SHP77 (cell line): ENCODE measurements at regions not wholly inside any gene's neighbourhood (a gene's known extent, or its start where the extent isn't known, plus 50 kb on each side); places are given as distances from the start of the nearest gene placed in this dataset.
"Not testable (repeated sequence)": the region's sequence is repeated elsewhere in the genome, so short reads cannot be mapped to it uniquely, and the experiment has no call there.

Experiments
- DNase-seq, 2 experiments: peaks; one replicate each; lab custom pipeline; 2025; lab: John Stamatoyannopoulos, UW

DNA sequence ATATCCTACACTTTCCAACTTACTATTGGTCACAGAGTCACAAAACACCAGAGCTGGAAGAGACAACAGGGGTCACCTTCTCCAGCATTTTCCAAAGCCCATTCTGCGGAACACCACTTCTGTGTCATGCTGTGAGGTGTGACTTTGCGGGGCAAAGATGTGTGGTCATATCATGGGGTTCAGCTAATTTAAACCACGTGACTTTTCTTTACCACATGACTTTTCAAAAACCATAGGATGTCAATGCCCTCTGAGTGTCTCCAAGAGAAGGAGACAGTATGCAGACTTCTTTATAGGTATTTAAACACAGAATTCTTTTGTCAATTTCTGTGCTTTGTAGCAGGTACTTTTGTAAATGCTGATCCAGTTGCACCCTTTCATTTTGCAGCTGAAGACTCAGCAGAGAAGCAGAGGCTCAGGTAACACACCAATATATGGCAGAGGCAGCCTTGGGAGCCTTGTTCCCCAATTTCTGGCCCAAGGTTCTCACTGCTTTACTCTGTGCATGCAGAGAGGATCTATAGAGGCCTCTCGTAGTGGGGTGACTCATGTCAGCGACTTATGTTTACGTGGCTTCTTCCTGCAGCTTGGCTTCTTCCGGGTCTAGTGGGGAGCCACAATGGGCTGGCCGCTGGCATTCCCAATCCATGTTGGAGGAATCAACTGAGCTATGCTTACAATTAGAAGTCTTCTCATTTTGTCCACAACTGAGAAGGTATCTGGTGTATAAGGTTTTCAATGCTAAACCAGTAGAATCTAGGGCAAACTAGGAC lies 104.0 kb upstream of the RHOBTB1 start:
- DNase-seq = no peak

DNA sequence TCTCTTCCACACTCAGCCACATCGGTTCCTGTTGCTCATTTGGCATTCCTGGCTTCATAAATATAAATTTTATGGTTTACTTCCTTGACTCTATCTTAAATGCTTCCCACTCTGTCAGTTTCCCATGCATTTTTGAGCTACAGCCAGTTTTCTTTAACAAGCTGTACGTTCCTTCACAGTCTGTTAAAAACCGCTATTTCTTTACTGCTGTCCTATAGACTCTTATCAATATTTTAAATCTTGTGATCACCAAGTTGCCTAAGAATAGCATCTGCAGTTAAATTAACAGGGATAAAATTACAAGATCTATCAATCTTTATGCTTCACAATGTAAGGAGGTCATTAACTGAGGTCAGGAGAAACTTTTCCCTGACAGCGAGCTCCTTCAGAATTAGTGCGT lies 103.1 kb upstream of the RHOBTB1 start:
- no peak for DNase-seq

DNA sequence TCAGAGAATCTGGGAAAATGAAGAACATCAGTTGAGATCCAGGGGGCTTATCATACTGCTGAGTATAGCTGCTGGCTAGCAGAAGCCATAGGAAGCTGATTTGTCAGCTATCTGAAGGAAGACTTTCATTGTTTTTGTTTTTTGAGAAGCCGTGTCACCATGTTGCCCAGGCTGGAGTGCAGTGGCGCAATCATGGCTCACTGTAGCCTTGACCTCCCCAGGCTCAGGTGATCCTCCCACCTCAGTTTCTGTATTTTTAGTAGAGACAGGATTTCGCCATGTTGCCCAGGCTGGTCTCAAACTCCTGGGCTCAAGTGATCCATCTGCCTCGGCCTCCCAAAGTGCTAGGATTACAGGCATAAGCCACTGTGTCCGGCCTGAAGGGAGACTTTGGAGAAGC lies 101.5 kb upstream of the RHOBTB1 start:
- not testable (repeated sequence) for DNase-seq

DNA sequence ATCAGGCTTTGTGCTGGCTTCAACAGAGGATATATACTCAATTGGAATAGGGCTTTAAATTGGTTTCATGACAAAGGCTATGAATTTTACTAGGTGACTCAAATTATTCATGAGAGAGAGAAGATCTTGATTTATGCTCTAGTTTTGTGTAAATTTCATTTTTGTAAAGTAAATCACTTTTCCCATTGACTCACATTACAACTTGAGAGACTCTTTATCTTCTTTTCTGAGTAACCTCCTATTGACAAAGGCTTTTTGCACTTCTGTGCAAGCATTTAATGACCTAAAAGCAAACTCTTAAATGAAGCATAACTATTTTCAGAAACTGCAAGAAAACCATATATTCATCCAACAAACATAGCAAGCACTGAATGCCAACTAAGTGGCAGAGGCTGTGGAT lies 98.5 kb upstream of the RHOBTB1 start:
- no peak for DNase-seq

GRCh38 chr10:61040399-61041016 lies 96.5 kb upstream of the RHOBTB1 start:
- DNase-seq = no peak

DNA sequence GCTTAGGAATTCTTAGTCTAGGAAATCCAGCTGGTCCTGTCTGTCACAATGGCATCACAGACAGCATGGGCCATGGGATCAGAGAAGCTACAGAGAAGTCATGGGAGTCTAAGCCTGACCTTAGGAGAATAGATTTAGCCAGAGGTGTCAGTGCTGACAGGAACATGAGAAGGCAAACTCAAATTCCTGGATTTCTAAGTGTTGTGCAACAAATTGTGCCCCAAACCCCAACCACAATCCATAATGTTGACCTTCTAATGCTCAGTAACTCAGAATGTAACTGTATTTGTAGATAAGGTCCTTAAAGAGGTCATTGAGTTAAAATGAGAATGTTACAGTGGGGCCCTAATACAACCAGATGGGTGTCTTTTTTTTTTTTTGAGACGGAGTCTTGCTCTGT lies 95.9 kb upstream of the RHOBTB1 start:
- no peak for DNase-seq

- not testable (repeated sequence) for DNase-seq
These were observed 93.4 kb upstream of the RHOBTB1 start for GRCh38 chr10:61037261-61037830.

DNA sequence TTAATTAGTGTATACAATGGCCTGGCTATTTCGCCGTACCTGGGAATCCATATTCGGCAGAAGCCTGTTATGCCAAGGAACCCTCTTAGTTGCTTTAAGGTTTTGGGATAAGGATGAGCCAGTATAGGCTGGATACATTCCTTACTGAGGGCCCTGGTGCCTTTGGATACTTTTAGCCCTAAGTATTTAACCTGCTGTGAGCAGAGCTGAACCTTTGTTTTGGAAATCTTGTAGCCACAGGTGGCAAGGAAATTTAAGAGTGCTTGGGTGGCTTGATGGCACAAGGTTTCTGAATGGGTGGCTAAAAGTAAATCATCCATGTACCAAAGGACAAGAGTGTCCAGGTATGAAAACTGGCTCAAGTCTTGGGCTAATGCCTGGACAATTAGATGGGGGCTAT lies 92.2 kb upstream of the RHOBTB1 start:
- DNase-seq = not testable (repeated sequence)

DNA sequence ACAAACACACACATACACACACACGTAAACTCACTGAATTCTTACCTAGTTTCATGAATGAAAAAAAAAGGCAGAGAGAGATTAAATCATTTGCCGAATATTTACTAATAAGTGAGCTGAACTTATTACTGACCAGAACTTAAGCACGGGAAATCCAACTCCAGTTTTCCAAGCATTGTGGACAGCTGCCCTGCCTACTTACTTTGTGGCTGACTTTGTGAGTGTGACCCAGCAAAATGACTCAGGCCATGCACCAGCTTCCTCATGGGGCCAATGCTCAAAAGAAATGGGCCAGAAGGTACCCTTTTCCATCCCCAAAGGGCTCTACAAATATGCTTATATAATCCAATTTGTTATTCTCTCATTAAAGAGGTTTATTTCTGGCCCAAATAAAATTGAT lies 87.4 kb upstream of the RHOBTB1 start:
- DNase-seq = no peak

GRCh38 chr10:61029411-61029810 lies 85.4 kb upstream of the RHOBTB1 start:
- DNase-seq = no peak

DNA sequence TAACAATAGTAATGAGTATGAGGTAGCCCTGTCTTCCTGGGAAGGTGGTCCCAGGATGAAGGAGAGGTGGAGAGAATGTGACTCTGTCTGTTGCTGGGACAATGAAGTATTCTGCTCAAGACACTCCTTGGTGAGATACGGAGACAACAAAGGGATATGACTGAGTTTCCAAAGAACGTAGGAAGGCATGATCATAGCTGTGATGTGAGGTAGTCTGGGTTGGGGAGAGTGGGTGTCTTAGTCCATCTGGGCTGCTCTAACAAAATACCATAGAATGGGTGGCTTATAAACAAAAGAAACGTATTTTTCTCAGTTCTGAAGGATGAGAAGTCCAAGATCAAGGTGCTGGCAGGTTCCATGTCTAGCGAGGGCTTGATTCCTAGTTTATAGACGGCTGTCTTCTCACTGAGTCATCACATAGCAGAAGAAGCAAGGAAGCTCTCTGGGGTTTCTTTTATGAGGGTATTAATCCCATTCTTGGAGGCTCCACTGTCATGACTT lies 84.9 kb upstream of the RHOBTB1 start:
- no peak for DNase-seq

- no peak for DNase-seq
These were observed 80.8 kb upstream of the RHOBTB1 start for GRCh38 chr10:61024856-61025201.

GRCh38 chr10:61024151-61024855 lies 80.3 kb upstream of the RHOBTB1 start:
- DNase-seq = no peak

GRCh38 chr10:61023053-61023452 lies 79.1 kb upstream of the RHOBTB1 start:
- no peak for DNase-seq

DNA sequence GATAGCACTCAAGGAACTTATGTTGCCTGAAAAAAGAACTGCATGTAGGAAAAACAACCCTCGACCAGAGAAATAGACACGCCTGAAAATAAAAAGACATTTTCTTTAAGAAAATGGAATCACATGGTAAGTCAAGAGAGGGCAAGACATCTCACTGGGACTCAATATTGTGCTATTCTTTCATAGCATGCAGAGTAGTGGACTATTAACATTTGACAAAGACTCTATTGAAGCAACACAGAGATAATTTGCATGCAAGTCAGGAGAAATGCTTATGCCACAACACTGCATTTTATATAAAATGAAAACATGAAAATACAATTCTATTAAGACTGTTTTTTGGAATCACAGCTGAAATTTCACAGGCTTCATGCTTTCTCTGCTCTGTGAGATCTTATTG lies 77.9 kb upstream of the RHOBTB1 start:
- DNase-seq = no peak

DNA sequence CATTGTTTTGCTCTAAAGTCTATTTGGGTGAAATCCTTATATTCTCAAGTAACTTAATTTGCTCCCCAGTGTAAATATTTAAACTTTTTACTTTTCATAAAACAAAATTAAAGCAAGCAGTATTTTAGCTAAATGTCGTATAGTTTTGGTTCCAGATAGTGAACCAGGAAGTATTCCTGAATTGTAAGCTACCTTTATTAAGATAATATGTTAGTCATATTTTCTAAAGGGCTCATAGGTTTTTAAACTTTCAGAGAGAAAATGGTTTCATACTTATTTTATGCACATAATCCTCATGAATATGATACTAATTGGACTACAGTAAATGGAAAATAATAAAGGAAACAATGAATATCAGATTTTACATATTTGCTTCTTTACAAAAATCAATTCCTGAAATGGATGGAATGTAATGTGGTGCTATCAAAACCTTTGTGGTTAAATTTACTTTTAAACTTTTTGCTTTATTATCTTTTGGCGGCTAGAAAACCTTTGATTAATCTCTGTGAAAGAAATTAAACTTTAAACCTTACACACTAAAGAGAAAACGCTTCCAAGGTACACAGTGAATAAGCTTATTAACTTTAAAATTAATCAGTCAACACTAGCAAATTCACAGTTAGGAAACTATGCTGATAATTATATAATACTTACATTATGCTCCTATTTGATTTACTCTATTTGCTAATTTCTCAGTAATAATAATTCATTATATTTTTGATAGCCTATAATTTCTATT lies 76.6 kb upstream of the RHOBTB1 start:
- DNase-seq = no peak

GRCh38 chr10:61018146-61018545 lies 74.2 kb upstream of the RHOBTB1 start:
- DNase-seq = no peak

- no peak for DNase-seq
These were observed 72.6 kb upstream of the RHOBTB1 start for GRCh38 chr10:61016630-61017029.

DNA sequence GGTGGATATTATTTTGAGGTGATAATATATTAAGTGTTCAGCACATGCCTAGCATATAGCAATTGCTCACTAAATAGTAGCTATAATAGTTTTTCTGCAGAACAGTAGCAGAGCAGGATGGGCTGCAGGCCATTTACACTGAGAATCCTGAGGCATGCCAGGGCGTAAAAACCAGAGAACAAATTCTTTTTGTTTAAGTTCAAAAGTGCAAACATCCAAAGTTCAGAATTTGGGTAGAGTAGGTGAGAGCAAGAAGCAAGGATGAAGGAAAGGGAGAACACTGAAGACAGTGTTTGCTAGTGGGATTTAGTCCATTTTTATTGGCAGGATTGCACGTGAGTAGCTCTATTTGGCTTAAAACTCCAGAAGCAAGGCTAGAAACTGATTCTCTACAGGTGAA lies 72.0 kb upstream of the RHOBTB1 start:
- DNase-seq = no peak

- DNase-seq = no peak
These were observed 66.9 kb upstream of the RHOBTB1 start for GRCh38 chr10:61010863-61011262.

GRCh38 chr10:61003069-61003468 lies 59.1 kb upstream of the RHOBTB1 start:
- DNase-seq = not testable (repeated sequence)

- DNase-seq = no peak
These were observed 57.7 kb upstream of the RHOBTB1 start for GRCh38 chr10:61001731-61002122.
